ENCODE measurements at regions not wholly inside any gene's neighbourhood (a gene's known extent, or its start where the extent isn't known, plus 50 kb on each side); places are given as distances from the start of the nearest gene placed in this dataset.

DNA sequence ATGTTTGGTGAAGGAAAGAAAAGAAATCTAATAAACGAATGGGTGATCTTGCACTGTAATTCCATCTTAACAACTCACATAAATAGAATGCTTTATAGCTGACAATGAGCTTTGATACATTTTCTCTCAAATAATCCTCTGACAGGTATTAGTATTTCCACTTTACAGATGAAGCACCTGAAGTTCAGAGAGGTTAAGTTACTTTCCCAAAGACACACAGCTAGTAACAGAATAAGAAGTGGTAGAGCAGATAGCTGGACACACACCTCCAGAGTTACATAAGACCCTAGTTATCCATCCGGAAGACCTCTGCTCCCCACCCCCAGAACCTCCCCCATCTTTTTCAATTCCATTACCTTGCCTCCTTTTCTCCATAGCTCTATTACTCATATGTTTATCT is 213.3 kb upstream of the ZC3H12A start:
- H2BK20ac ChIP-seq (ENCODE audit: low read depth, low read length, poor library complexity, severe bottlenecking): no peak overlapping the region
- Mint-ChIP-seq H3K27me3 (ENCODE audit: low read depth) (peaks cover 18% of the 10 kb centered on the region), H3K4me3 (no peak overlapping the region), H3K4me1 (peaks cover 34 to 47% of the 10 kb centered on the region in 2 experiments), H3K9me3 (no peaks in the 10 kb centered on the region), H3K27ac (no peak overlapping the region), H3K36me3 (ENCODE audit: insufficient read depth in 1 of 3, low read depth in 3 of 3) (no peaks in the 10 kb centered on the region)
- H2BK15ac ChIP-seq (ENCODE audit: low read depth, low read length): no peak overlapping the region
- no peak overlapping the region for H3T11ph ChIP-seq (ENCODE audit: low read length)
- H3K14ac ChIP-seq (ENCODE audit: insufficient read depth, low read length): no peak overlapping the region
- H4K5ac ChIP-seq (ENCODE audit: insufficient read length, low read depth, low read length): no peak overlapping the region
- H3K79me1 ChIP-seq (ENCODE audit: insufficient read depth, low read depth, low read length, poor library complexity, severe bottlenecking): no peaks in the 10 kb centered on the region
- H3K56ac ChIP-seq (ENCODE audit: insufficient read length, low read depth, low read length): no peak overlapping the region
- H3K4me2 ChIP-seq (ENCODE audit: insufficient read depth, insufficient read length, low read length): no peak overlapping the region
- no peak overlapping the region for H2BK12ac ChIP-seq (ENCODE audit: insufficient read length, low read depth, low read length)
- no peaks in the 10 kb centered on the region for H3K9me3 ChIP-seq (ENCODE audit: control insufficient read depth, low read depth, low read length)
- H3K18ac ChIP-seq (ENCODE audit: insufficient read length, low read depth, low read length): no peak overlapping the region
- H3K4ac ChIP-seq (ENCODE audit: low read depth, low read length): no peak overlapping the region
- H2BK5ac ChIP-seq (ENCODE audit: insufficient read length, low read length): no peak overlapping the region
- H3K27ac ChIP-seq (ENCODE audit: insufficient read length, low read depth, low read length): no peak overlapping the region
- H3K4me1 ChIP-seq (ENCODE audit: insufficient read depth, low read length): no peaks in the 10 kb centered on the region; the same call in 1 of the 2 replicates
- H4K20me1 ChIP-seq (ENCODE audit: control insufficient read depth, insufficient read depth, insufficient read length): no peaks in the 10 kb centered on the region
- H2BK120ac ChIP-seq (ENCODE audit: low read depth, low read length, poor library complexity, severe bottlenecking): no peak overlapping the region
- H3K23me2 ChIP-seq (ENCODE audit: insufficient read length, low read depth, low read length, poor library complexity, severe bottlenecking): no peaks in the 10 kb centered on the region
- H3K23ac ChIP-seq (ENCODE audit: insufficient read length, low read depth, low read length): no peak overlapping the region
- no peak overlapping the region for H4K91ac ChIP-seq (ENCODE audit: insufficient read length, low read depth, low read length)
- WGBS (ENCODE audit: extremely low coverage, insufficient read length, low lambda C conversion rate): no CpG with 5 or more reads among the region's 2 CpGs
- H3K79me2 ChIP-seq (ENCODE audit: insufficient read depth, low read length): no peaks in the 10 kb centered on the region
- H3K27me3 ChIP-seq (ENCODE audit: insufficient read depth, low read length): no peaks in the 10 kb centered on the region
- H4K8ac ChIP-seq (replicated peaks; ENCODE audit: insufficient read length, low read depth, low read length): no peak overlapping the region
- DNase-seq: no peak
- no peak overlapping the region for H2AK5ac ChIP-seq (ENCODE audit: insufficient read length, low read length)
- no peak overlapping the region for H3K9ac ChIP-seq (ENCODE audit: extremely low read depth, insufficient read length, low read length)
- TF ChIP-seq, protein P1, sequence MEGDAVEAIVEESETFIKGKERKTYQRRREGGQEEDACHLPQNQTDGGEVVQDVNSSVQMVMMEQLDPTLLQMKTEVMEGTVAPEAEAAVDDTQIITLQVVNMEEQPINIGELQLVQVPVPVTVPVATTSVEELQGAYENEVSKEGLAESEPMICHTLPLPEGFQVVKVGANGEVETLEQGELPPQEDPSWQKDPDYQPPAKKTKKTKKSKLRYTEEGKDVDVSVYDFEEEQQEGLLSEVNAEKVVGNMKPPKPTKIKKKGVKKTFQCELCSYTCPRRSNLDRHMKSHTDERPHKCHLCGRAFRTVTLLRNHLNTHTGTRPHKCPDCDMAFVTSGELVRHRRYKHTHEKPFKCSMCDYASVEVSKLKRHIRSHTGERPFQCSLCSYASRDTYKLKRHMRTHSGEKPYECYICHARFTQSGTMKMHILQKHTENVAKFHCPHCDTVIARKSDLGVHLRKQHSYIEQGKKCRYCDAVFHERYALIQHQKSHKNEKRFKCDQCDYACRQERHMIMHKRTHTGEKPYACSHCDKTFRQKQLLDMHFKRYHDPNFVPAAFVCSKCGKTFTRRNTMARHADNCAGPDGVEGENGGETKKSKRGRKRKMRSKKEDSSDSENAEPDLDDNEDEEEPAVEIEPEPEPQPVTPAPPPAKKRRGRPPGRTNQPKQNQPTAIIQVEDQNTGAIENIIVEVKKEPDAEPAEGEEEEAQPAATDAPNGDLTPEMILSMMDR (conservative IDR thresholded peaks at IDR 0.05): no peak
- no peak overlapping the region for H2AFZ ChIP-seq (ENCODE audit: low read length)

Measured in H9 (cell line).